Naive thymus-derived CD4-positive, alpha-beta T cell (primary cell): ENCODE measurements at regions not wholly inside any gene's neighbourhood (a gene's known extent, or its start where the extent isn't known, plus 50 kb on each side); places are given as distances from the start of the nearest gene placed in this dataset.

Experiments used
- ATAC-seq: fragments of 150-1000 bp; cut with Tn5 transposase; 2 replicates; pipeline ENCODE4 v1.10.0; 2021; ENCODE audit warnings: mild to moderate bottlenecking, moderate library complexity
- CTCF ChIA-PET: fragments of 350-600 bp; sonication (Branson Sonifier 250); formaldehyde crosslinking; loops from one replicate; lab custom pipeline; 2021; ENCODE audit warnings: antibody characterized with exemption; lab: Charles Lee
- POLR2A ChIA-PET: fragments of 350-600 bp; sonication (Branson Sonifier 250); formaldehyde crosslinking; loops from one replicate; lab custom pipeline; 2021; ENCODE audit warnings: antibody characterized with exemption, inconsistent platforms; lab: Charles Lee
- DNase-seq, 9 donors: peaks; one replicate each; pipeline versions ENCODE4 v3.0.0 to v3.0.0-alpha.2; 2020 to 2022; ENCODE audit warnings: mixed read lengths in 1 of 9
- H3K27ac ChIP-seq: one replicate; pipeline ENCODE4 v1.7.0; 2013; ENCODE audit warnings: mild to moderate bottlenecking, low read depth, low read length, moderate library complexity
- H3K27me3 ChIP-seq, 2 donors: one replicate each; pipeline ENCODE4 v1.7.0; 2013; ENCODE audit warnings: low read length in 2 of 2, mild to moderate bottlenecking in 2 of 2, moderate library complexity in 2 of 2; ENCODE audit not compliant: control insufficient read depth in 2 of 2, insufficient read depth in 2 of 2
- H3K36me3 ChIP-seq, 3 experiments: 1 replicate in 2 of 3; 2 replicates in 1 of 3; pipeline ENCODE4 v1.7.0; 2013; ENCODE audit warnings: low read length in 3 of 3, mild to moderate bottlenecking in 3 of 3, moderate library complexity in 1 of 3; ENCODE audit not compliant: insufficient read depth in 3 of 3, control insufficient read depth in 2 of 3
- H3K4me1 ChIP-seq, 2 donors: one replicate each; pipeline ENCODE4 v1.7.0; 2013; ENCODE audit warnings: low read length in 2 of 2, mild to moderate bottlenecking in 2 of 2, moderate library complexity in 1 of 2; ENCODE audit not compliant: control insufficient read depth in 2 of 2, insufficient read depth in 2 of 2
- H3K4me3 ChIP-seq: 2 replicates; pipeline ENCODE4 v1.7.0; 2013; ENCODE audit warnings: mild to moderate bottlenecking, low read length
- H3K9me3 ChIP-seq, 3 experiments: 1 replicate in 2 of 3; 2 replicates in 1 of 3; pipeline ENCODE4 v1.7.0; 2013; ENCODE audit warnings: low read length in 3 of 3; ENCODE audit not compliant: control insufficient read depth in 2 of 3
- H3K27ac Mint-ChIP-seq, 9 donors: one replicate each; pipeline ENCODE4 v1.8.0; 2020 to 2022; ENCODE audit warnings: mixed read lengths in 9 of 9, mild to moderate bottlenecking in 8 of 9, moderate library complexity in 5 of 9, inconsistent platforms in 2 of 9
- H3K27me3 Mint-ChIP-seq, 5 donors: one replicate each; pipeline ENCODE4 v1.8.0; 2021 to 2022; ENCODE audit warnings: mixed read lengths in 5 of 5, mild to moderate bottlenecking in 1 of 5
- H3K36me3 Mint-ChIP-seq, 5 donors: one replicate each; pipeline ENCODE4 v1.8.0; 2020 to 2022; ENCODE audit warnings: mixed read lengths in 5 of 5, mild to moderate bottlenecking in 3 of 5, inconsistent platforms in 1 of 5
- H3K4me1 Mint-ChIP-seq, 7 donors: one replicate each; pipeline ENCODE4 v1.8.0; 2020 to 2022; ENCODE audit warnings: mixed read lengths in 7 of 7, mild to moderate bottlenecking in 3 of 7, inconsistent platforms in 1 of 7
- H3K4me3 Mint-ChIP-seq, 10 donors: one replicate each; pipeline ENCODE4 v1.8.0; 2020 to 2022; ENCODE audit warnings: mild to moderate bottlenecking in 10 of 10, mixed read lengths in 10 of 10, moderate library complexity in 6 of 10, inconsistent platforms in 2 of 10
- H3K9me3 Mint-ChIP-seq, 11 donors: one replicate each; pipeline ENCODE4 v1.8.0; 2020 to 2022; ENCODE audit warnings: mixed read lengths in 11 of 11, mild to moderate bottlenecking in 4 of 11, inconsistent platforms in 1 of 11, moderate library complexity in 1 of 11
- intact Hi-C, 2 donors: fragments of 100-400 bp; cut with micrococcal nuclease; formaldehyde crosslinking; loops; one replicate each; pipeline ENCODE4 v1.15.1; 2023

- POLR2A ChIA-PET = no interaction called here
- intact Hi-C loops = no loop called here
- Histone ChIP-seq H3K4me1 (no peaks in the 10 kb centered on the region), H3K27ac (no peak overlapping the region), H3K4me3 (no peak overlapping the region), H3K9me3 (no peaks in the 10 kb centered on the region), H3K36me3 (no peaks in the 10 kb centered on the region), H3K27me3 (no peaks in the 10 kb centered on the region)
- Mint-ChIP-seq H3K4me3 (no peak overlapping the region), H3K36me3 (no peaks in the 10 kb centered on the region), H3K4me1 (no peaks in the 10 kb centered on the region), H3K9me3 (peaks cover 0 to 21% (median 10%) of the 10 kb centered on the region in 11 donors), H3K27ac (no peak overlapping the region), H3K27me3 (no peaks in the 10 kb centered on the region)
- CTCF ChIA-PET = no interaction called here
- no peak for DNase-seq
- no peak for ATAC-seq
Measured at GRCh38 chr2:4188561-4188960, 485.2 kb downstream of the DCDC2C start.

DNA sequence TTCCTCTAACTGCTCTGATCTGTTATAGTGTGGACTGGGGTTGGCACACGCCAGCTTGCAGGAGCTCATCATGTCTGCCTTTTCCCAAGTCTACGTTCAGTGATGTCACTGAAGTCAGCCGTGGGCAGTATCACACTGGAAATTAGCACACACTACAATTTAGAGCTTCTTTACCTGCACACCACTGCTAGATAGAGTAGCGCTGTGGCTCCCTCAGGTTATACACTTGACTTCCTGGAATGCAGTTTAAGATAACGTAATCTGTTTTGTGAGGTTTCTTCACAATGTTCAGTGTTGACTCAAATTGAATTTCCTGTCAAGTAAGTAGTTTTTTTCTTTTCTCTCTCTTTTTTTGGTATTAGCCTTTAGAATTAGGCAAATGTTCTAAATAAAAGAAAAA, 487.2 kb downstream of the DCDC2C start:
- CTCF ChIA-PET = no interaction called here
- H3K36me3 Mint-ChIP-seq = no peaks in the 10 kb centered on the region
- H3K27me3 ChIP-seq = no peaks in the 10 kb centered on the region
- H3K9me3 Mint-ChIP-seq = peaks cover 0 to 25% (median 12%) of the 10 kb centered on the region in 11 donors
- POLR2A ChIA-PET = no interaction called here
- H3K4me1 ChIP-seq = no peaks in the 10 kb centered on the region
- intact Hi-C loops = no loop called here
- no peak overlapping the region for H3K27ac ChIP-seq
- ATAC-seq (no peak), DNase-seq (no peak)
- no peak overlapping the region for H3K27ac Mint-ChIP-seq
- H3K36me3 ChIP-seq = no peaks in the 10 kb centered on the region
- no peak overlapping the region for H3K4me3 ChIP-seq
- H3K4me3 Mint-ChIP-seq = no peak overlapping the region
- no peaks in the 10 kb centered on the region for H3K9me3 ChIP-seq
- no peaks in the 10 kb centered on the region for H3K27me3 Mint-ChIP-seq
- no peaks in the 10 kb centered on the region for H3K4me1 Mint-ChIP-seq

GRCh38 chr2:4192119-4192518, 488.7 kb downstream of the DCDC2C start:
- Histone ChIP-seq H3K27me3 (no peaks in the 10 kb centered on the region), H3K4me3 (no peak overlapping the region), H3K4me1 (no peaks in the 10 kb centered on the region), H3K36me3 (no peaks in the 10 kb centered on the region), H3K27ac (no peak overlapping the region), H3K9me3 (no peaks in the 10 kb centered on the region)
- H3K36me3 Mint-ChIP-seq = no peaks in the 10 kb centered on the region
- H3K4me1 Mint-ChIP-seq = no peaks in the 10 kb centered on the region
- ChIA-PET POLR2A (no interaction called here), CTCF (no interaction called here)
- H3K4me3 Mint-ChIP-seq = no peak overlapping the region
- H3K27ac Mint-ChIP-seq = no peak overlapping the region
- ATAC-seq (no peak), DNase-seq (no peak)
- H3K9me3 Mint-ChIP-seq = peaks cover 4 to 28% (median 12%) of the 10 kb centered on the region in 11 donors
- H3K27me3 Mint-ChIP-seq = no peaks in the 10 kb centered on the region
- intact Hi-C loops = no loop called here

GRCh38 chr2:4214444-4215205, 511.2 kb downstream of the DCDC2C start:
- no peak for DNase-seq
- H3K4me3 Mint-ChIP-seq = no peak overlapping the region
- H3K4me1 Mint-ChIP-seq = no peaks in the 10 kb centered on the region
- Histone ChIP-seq H3K4me1 (no peaks in the 10 kb centered on the region), H3K4me3 (no peak overlapping the region), H3K9me3 (no peaks in the 10 kb centered on the region), H3K27ac (no peak overlapping the region), H3K27me3 (no peaks in the 10 kb centered on the region), H3K36me3 (no peaks in the 10 kb centered on the region)
- H3K27me3 Mint-ChIP-seq = peaks cover 0 to 4% (median 0%) of the 10 kb centered on the region in 5 donors
- intact Hi-C loops = no loop called here
- H3K36me3 Mint-ChIP-seq = no peaks in the 10 kb centered on the region
- ATAC-seq = no peak
- no peak overlapping the region for H3K27ac Mint-ChIP-seq
- POLR2A ChIA-PET = no interaction called here
- peaks cover 0 to 14% (median 2%) of the 10 kb centered on the region in 11 donors for H3K9me3 Mint-ChIP-seq
- CTCF ChIA-PET = no interaction called here

DNA sequence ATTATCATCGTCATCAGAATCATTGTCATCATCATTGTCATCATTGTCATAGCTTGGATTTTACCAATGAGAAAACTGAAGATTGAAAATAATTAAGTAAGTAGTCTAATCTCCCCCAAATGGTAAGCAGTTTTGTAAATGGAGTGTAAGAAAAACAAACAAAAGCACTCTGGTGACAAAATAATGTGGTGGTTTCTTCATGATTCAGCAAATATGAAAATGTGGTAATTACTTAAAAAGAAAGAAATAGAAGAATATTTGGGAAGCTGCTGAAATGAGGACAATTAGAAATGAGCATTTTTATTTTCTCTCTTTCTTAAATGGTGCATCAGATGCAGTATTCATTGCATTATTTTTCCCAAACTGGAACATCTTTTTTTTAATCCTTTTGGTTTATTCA, 514.4 kb downstream of the DCDC2C start:
- Mint-ChIP-seq H3K4me3 (no peak overlapping the region), H3K36me3 (no peaks in the 10 kb centered on the region), H3K27me3 (peaks cover 0 to 4% (median 0%) of the 10 kb centered on the region in 5 donors), H3K4me1 (no peaks in the 10 kb centered on the region), H3K9me3 (peaks cover 0 to 14% (median 4%) of the 10 kb centered on the region in 11 donors), H3K27ac (no peak overlapping the region)
- Histone ChIP-seq H3K4me3 (no peak overlapping the region), H3K4me1 (no peaks in the 10 kb centered on the region), H3K36me3 (no peaks in the 10 kb centered on the region), H3K27ac (no peak overlapping the region), H3K9me3 (peaks cover 0 to 5% (median 0%) of the 10 kb centered on the region in 3 experiments), H3K27me3 (no peaks in the 10 kb centered on the region)
- ChIA-PET CTCF (no interaction called here), POLR2A (no interaction called here)
- no peak for DNase-seq
- intact Hi-C loops = no loop called here
- no peak for ATAC-seq

DNA sequence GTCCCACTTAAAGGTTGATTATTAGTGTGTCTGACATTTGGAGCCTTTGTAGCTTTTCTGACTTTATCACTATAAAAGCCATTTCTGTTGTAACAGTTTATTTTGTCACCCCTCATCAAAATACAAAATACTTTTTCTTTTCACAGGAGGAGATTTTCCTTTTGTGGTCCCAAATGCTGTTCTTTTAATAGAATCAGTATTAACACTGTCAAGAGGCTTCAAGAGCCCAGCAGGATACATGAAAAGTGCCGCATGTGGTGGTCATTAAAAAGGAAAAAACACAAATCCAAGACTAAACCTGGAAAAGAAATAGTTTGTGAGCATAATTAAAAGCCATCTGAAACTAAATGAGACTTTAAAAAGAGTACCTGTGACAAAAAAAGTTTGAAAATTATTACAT, 515.7 kb downstream of the DCDC2C start:
- no peak overlapping the region for H3K4me3 ChIP-seq
- Mint-ChIP-seq H3K27me3 (peaks cover 0 to 4% (median 0%) of the 10 kb centered on the region in 5 donors), H3K36me3 (no peaks in the 10 kb centered on the region), H3K27ac (no peak overlapping the region), H3K9me3 (peaks cover 0 to 16% (median 0%) of the 10 kb centered on the region in 11 donors), H3K4me1 (no peaks in the 10 kb centered on the region), H3K4me3 (no peak overlapping the region)
- H3K9me3 ChIP-seq = peaks cover 0 to 5% (median 0%) of the 10 kb centered on the region in 3 experiments
- ATAC-seq = no peak
- CTCF ChIA-PET = no interaction called here
- H3K36me3 ChIP-seq = no peaks in the 10 kb centered on the region
- DNase-seq = no peak
- intact Hi-C loops = no loop called here
- no peak overlapping the region for H3K27ac ChIP-seq
- no peaks in the 10 kb centered on the region for H3K4me1 ChIP-seq
- no peaks in the 10 kb centered on the region for H3K27me3 ChIP-seq
- POLR2A ChIA-PET = no interaction called here

- Histone ChIP-seq H3K4me1 (no peaks in the 10 kb centered on the region), H3K36me3 (no peaks in the 10 kb centered on the region), H3K27me3 (no peaks in the 10 kb centered on the region), H3K9me3 (peaks cover 0 to 5% (median 0%) of the 10 kb centered on the region in 3 experiments), H3K4me3 (no peak overlapping the region), H3K27ac (no peak overlapping the region)
- Mint-ChIP-seq H3K27me3 (peaks cover 0 to 4% (median 0%) of the 10 kb centered on the region in 5 donors), H3K4me1 (no peaks in the 10 kb centered on the region), H3K36me3 (no peaks in the 10 kb centered on the region), H3K27ac (no peak overlapping the region), H3K9me3 (peaks cover 0 to 13% (median 0%) of the 10 kb centered on the region in 11 donors), H3K4me3 (no peak overlapping the region)
- ATAC-seq = no peak
- intact Hi-C loops = no loop called here
- DNase-seq = no peak
- ChIA-PET CTCF (no interaction called here), POLR2A (no interaction called here)
Measured at GRCh38 chr2:4219571-4219970, 516.2 kb downstream of the DCDC2C start.
